ENCODE measurements at regions not wholly inside any gene's neighbourhood (a gene's known extent, or its start where the extent isn't known, plus 50 kb on each side); places are given as distances from the start of the nearest gene placed in this dataset.

- Mint-ChIP-seq H3K27ac (no peak overlapping the region), H3K4me1 (no peaks in the 10 kb centered on the region), H3K27me3 (ENCODE audit: low read depth) (no peaks in the 10 kb centered on the region), H3K36me3 (ENCODE audit: low read depth) (no peaks in the 10 kb centered on the region), H3K9me3 (no peaks in the 10 kb centered on the region), H3K4me3 (no peak overlapping the region)
- TF ChIP-seq, protein P1, sequence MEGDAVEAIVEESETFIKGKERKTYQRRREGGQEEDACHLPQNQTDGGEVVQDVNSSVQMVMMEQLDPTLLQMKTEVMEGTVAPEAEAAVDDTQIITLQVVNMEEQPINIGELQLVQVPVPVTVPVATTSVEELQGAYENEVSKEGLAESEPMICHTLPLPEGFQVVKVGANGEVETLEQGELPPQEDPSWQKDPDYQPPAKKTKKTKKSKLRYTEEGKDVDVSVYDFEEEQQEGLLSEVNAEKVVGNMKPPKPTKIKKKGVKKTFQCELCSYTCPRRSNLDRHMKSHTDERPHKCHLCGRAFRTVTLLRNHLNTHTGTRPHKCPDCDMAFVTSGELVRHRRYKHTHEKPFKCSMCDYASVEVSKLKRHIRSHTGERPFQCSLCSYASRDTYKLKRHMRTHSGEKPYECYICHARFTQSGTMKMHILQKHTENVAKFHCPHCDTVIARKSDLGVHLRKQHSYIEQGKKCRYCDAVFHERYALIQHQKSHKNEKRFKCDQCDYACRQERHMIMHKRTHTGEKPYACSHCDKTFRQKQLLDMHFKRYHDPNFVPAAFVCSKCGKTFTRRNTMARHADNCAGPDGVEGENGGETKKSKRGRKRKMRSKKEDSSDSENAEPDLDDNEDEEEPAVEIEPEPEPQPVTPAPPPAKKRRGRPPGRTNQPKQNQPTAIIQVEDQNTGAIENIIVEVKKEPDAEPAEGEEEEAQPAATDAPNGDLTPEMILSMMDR (IDR thresholded peaks at IDR 0.05; ENCODE audit: unreplicated experiment in 3 of 3) = no peak
These were observed 180.0 kb downstream of the CTTN start for GRCh38 chr11:70578371-70578770.

DNA sequence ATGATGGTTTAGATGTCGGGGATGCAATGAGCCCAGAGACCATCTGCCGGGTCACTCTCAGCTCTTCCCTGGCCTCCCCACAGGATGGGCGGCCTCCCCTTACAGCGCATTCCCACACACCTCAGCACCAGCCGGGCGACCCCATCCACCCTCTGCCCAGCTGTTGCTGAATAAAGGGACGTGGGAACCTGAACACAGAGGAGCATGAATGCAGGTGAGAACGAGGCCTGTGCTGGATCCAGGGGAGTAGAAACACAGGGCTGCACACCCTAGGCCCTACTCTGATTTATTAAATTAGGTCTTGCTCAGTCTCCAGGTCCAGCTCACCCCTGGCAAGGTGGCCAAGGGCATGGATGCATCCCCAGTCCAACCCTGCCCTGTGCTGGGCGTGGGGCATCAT is 180.5 kb downstream of the CTTN start:
- no peaks in the 10 kb centered on the region for H3K4me1 Mint-ChIP-seq
- H3K27me3 Mint-ChIP-seq (ENCODE audit: low read depth) = no peaks in the 10 kb centered on the region
- no peak overlapping the region for H3K4me3 Mint-ChIP-seq
- H3K36me3 Mint-ChIP-seq (ENCODE audit: low read depth) = no peaks in the 10 kb centered on the region
- TF ChIP-seq, protein P1 (IDR thresholded peaks at IDR 0.05; ENCODE audit: unreplicated experiment in 3 of 3) = no peak
- H3K27ac Mint-ChIP-seq = no peak overlapping the region
- H3K9me3 Mint-ChIP-seq = no peaks in the 10 kb centered on the region

GRCh38 chr11:70579316-70579955 is 181.1 kb downstream of the CTTN start:
- TF ChIP-seq, protein P1 (IDR thresholded peaks at IDR 0.05; ENCODE audit: unreplicated experiment in 3 of 3) = no peak
- Mint-ChIP-seq H3K9me3 (no peaks in the 10 kb centered on the region), H3K36me3 (ENCODE audit: low read depth) (no peaks in the 10 kb centered on the region), H3K4me1 (no peaks in the 10 kb centered on the region), H3K27ac (no peak overlapping the region), H3K4me3 (no peak overlapping the region), H3K27me3 (ENCODE audit: low read depth) (no peaks in the 10 kb centered on the region)

GRCh38 chr11:70580036-70580805 is 181.9 kb downstream of the CTTN start:
- Mint-ChIP-seq H3K36me3 (ENCODE audit: low read depth) (no peaks in the 10 kb centered on the region), H3K4me1 (no peaks in the 10 kb centered on the region), H3K27me3 (ENCODE audit: low read depth) (no peaks in the 10 kb centered on the region), H3K9me3 (no peaks in the 10 kb centered on the region), H3K4me3 (no peak overlapping the region), H3K27ac (no peak overlapping the region)
- TF ChIP-seq, protein P1 (IDR thresholded peaks at IDR 0.05; ENCODE audit: unreplicated experiment in 3 of 3) = no peak

GRCh38 chr11:70581991-70582885 is 183.9 kb downstream of the CTTN start:
- no peak overlapping the region for H3K4me3 Mint-ChIP-seq
- no peaks in the 10 kb centered on the region for H3K36me3 Mint-ChIP-seq (ENCODE audit: low read depth)
- H3K27me3 Mint-ChIP-seq (ENCODE audit: low read depth) = peaks cover 4% of the 10 kb centered on the region
- peaks cover 2% of the 10 kb centered on the region for H3K9me3 Mint-ChIP-seq
- H3K4me1 Mint-ChIP-seq = no peaks in the 10 kb centered on the region
- H3K27ac Mint-ChIP-seq = no peak overlapping the region
- TF ChIP-seq, protein P1 (IDR thresholded peaks at IDR 0.05; ENCODE audit: unreplicated experiment in 3 of 3) = no peak

All from nephron (organoid).